SK-N-MC (cell line): ENCODE measurements at regions not wholly inside any gene's neighbourhood (a gene's known extent, or its start where the extent isn't known, plus 50 kb on each side); places are given as distances from the start of the nearest gene placed in this dataset.

ENCODE experiments used
- EZH2 ChIP-seq: fragments of 200-600 bp; sonication (generic); IDR thresholded peaks from one replicate; pipeline ENCODE4 v1.6.1; 2017; ENCODE audit warnings: antibody characterized with exemption
- POLR2AphosphoS5 ChIP-seq: IDR thresholded peaks from 2 replicates; pipeline ENCODE4 v1.6.1; 2012; ENCODE audit warnings: mild to moderate bottlenecking, low read depth, low read length, borderline replicate concordance

GRCh38 chr2:65628156-65628555 is 195.8 kb upstream of the SPRED2 start:
- TF ChIP-seq POLR2AphosphoS5 (no peak), EZH2 (no peak)
